K562 (cell line): ENCODE measurements at regions not wholly inside any gene's neighbourhood (a gene's known extent, or its start where the extent isn't known, plus 50 kb on each side); places are given as distances from the start of the nearest gene placed in this dataset.

Source experiments
- ATAC-seq: fragments of 200-7000 bp; cut with Tn5 transposase; 3 replicates; pipeline ENCODE4 v1.9.1; 2020; ENCODE audit warnings: moderate library complexity
- BruUV-seq: library from RNA; stranded (reverse); fragments of 400-500 nt; replicated peaks from 2 replicates; lab custom pipeline; 2021; lab: Mats Ljungman, UMichigan
- CTCF ChIA-PET: fragments of 300-600 bp; formaldehyde crosslinking; extraction: SDS; loops from one replicate; lab custom pipeline; 2021; ENCODE audit warnings: low intra/inter-chr PET ratio; lab: Yijun Ruan, JAX
- POLR2A ChIA-PET: fragments of 300-600, 350-650 bp; sonication (Branson Sonifier 250); formaldehyde crosslinking; extraction: SDS; loops from one replicate; lab custom pipeline; 2021; ENCODE audit warnings: antibody characterized with exemption, inconsistent platforms; lab: Yijun Ruan, JAX
- DNase-seq, 4 experiments: peaks; one replicate each; pipeline versions ENCODE4 v3.0.0 to v3.0.0-alpha.2; 2011 to 2018; ENCODE audit warnings: low spot score in 3 of 4, mixed read lengths in 3 of 4; ENCODE audit errors: extremely low read depth in 1 of 4
- FAIRE-seq: peaks from 2 replicates; lab custom pipeline; 2011; peaks lifted over from hg19 to GRCh38; lab: Jason Lieb, UNC
- H2AFZ ChIP-seq: 2 replicates; pipeline ENCODE4 v1.6.0; 2011; ENCODE audit warnings: low read depth, low read length, control low read depth, inconsistent platforms
- H3K27ac ChIP-seq: fragments of 200-600 bp; 3 replicates; pipeline ENCODE4 v1.8.0; 2011; ENCODE audit warnings: low read depth, mild to moderate bottlenecking, control low read depth, inconsistent platforms, low read length, moderate library complexity, mixed read lengths; ENCODE audit errors: extremely low read depth
- H3K27me3 ChIP-seq, 2 experiments: fragments of 300-600 bp in 1 of 2; 2 replicates in 1 of 2; 3 replicates in 1 of 2; pipeline versions ENCODE4 v1.6.0 to v1.8.0; 2011; ENCODE audit warnings: inconsistent platforms in 2 of 2, low read length in 2 of 2, mild to moderate bottlenecking in 1 of 2, mixed read lengths in 1 of 2, moderate library complexity in 1 of 2; ENCODE audit not compliant: control insufficient read depth in 2 of 2, insufficient read depth in 2 of 2
- H3K36me3 ChIP-seq: fragments of 300-600 bp; 3 replicates; pipeline ENCODE4 v1.8.0; 2011; ENCODE audit warnings: mild to moderate bottlenecking, low read length, inconsistent platforms; ENCODE audit not compliant: control insufficient read depth, insufficient read depth
- H3K4me1 ChIP-seq, 2 experiments: fragments of 200-600 bp in 1 of 2; replicated peaks in 1 of 2; 2 replicates in 1 of 2; 3 replicates in 1 of 2; pipeline versions ENCODE4 v1.5.1 to v1.8.0; 2011; ENCODE audit warnings: inconsistent platforms in 2 of 2, low read length in 2 of 2, mild to moderate bottlenecking in 1 of 2, mixed read lengths in 1 of 2, moderate library complexity in 1 of 2; ENCODE audit not compliant: control insufficient read depth in 2 of 2, insufficient read depth in 2 of 2
- H3K4me2 ChIP-seq: 2 replicates; pipeline ENCODE4 v1.6.1; 2011; ENCODE audit warnings: low read length, control low read depth, inconsistent platforms, mixed read lengths; ENCODE audit not compliant: insufficient read depth
- H3K4me3 ChIP-seq: fragments of 200-600 bp; sonication (generic), shearing (Covaris generic); 2 replicates; pipeline ENCODE4 v1.5.1; 2016; ENCODE audit warnings: control low read depth, inconsistent platforms
- H3K79me2 ChIP-seq: fragments of 200-600 bp; 3 replicates; pipeline ENCODE4 v1.8.0; 2011; ENCODE audit warnings: low read length, inconsistent platforms; ENCODE audit not compliant: control insufficient read depth, insufficient read depth
- H3K9ac ChIP-seq, 2 experiments: 2 replicates each; pipeline versions ENCODE4 v1.6.0 to v1.6.1; 2011; ENCODE audit warnings: low read depth in 2 of 2, low read length in 2 of 2, control low read depth in 1 of 2, inconsistent platforms in 1 of 2, mild to moderate bottlenecking in 1 of 2, mixed read lengths in 1 of 2; ENCODE audit not compliant: insufficient read depth in 1 of 2
- H3K9me1 ChIP-seq: one replicate; pipeline ENCODE4 v1.6.0; 2011; ENCODE audit warnings: inconsistent platforms, mild to moderate bottlenecking, low read length, moderate library complexity; ENCODE audit not compliant: control insufficient read depth, insufficient read depth
- H3K9me3 ChIP-seq: replicated peaks from 2 replicates; pipeline ENCODE4 v1.5.1; 2011; ENCODE audit warnings: low read depth, low read length, inconsistent platforms; ENCODE audit not compliant: control insufficient read depth, insufficient read depth
- H4K20me1 ChIP-seq: replicated peaks from 2 replicates; pipeline ENCODE4 v1.6.1; 2011; ENCODE audit warnings: low read length, inconsistent platforms, mixed read lengths; ENCODE audit not compliant: control insufficient read depth, insufficient read depth
- ARHGAP35 ChIP-seq: fragments of 450-650 bp; IDR thresholded peaks from 2 replicates; pipeline ENCODE4 v1.6.1; 2018; ENCODE audit not compliant: partially characterized antibody
- BMI1 ChIP-seq: fragments of 150-350 bp; IDR thresholded peaks from 2 replicates; pipeline ENCODE4 v1.6.1; 2014; ENCODE audit warnings: low read length
- CEBPG ChIP-seq, 3 experiments: fragments of 200-800 bp in 1 of 3; sonication (Bioruptor generic) in 1 of 3; sonication (generic) in 1 of 3; formaldehyde crosslinking in 1 of 3; IDR thresholded peaks in 2 of 3; conservative IDR thresholded peaks in 1 of 3; 2 replicates each; pipeline versions ENCODE4 v1.6.1 to v1.8.0; 2016 to 2022; ENCODE audit warnings: missing compliant biosample characterization in 2 of 3, missing genetic modification characterization in 2 of 3, mild to moderate bottlenecking in 1 of 3, missing genetic modification reagents in 1 of 3
- EP400 ChIP-seq: fragments of 450-650 bp; IDR thresholded peaks from 2 replicates; pipeline ENCODE4 v1.6.1; 2017; ENCODE audit warnings: antibody characterized with exemption, mild to moderate bottlenecking, moderate library complexity
- FUS ChIP-seq: fragments of 200-400 bp; formaldehyde crosslinking; optimal IDR thresholded peaks from 2 replicates; pipeline ENCODE3; 2017; ENCODE audit warnings: low read depth, low read length
- MYBL2 ChIP-seq, 2 experiments: fragments of 450-650 bp in 1 of 2; sonication (generic) in 1 of 2; formaldehyde crosslinking in 1 of 2; IDR thresholded peaks; 2 replicates each; pipeline versions ENCODE4 v1.6.1 to v1.8.1; 2017 to 2022; ENCODE audit warnings: borderline replicate concordance in 1 of 2, inconsistent platforms in 1 of 2, low read depth in 1 of 2, mild to moderate bottlenecking in 1 of 2, missing genetic modification reagents in 1 of 2, moderate library complexity in 1 of 2
- NEUROD1 ChIP-seq: fragments of 150-350 bp; IDR thresholded peaks from 2 replicates; pipeline ENCODE4 v1.6.1; 2014; ENCODE audit warnings: borderline replicate concordance, low read length, low read depth; ENCODE audit not compliant: partially characterized antibody
- POLR2AphosphoS5 ChIP-seq: IDR thresholded peaks from 2 replicates; pipeline ENCODE4 v1.6.1; 2011; ENCODE audit warnings: mild to moderate bottlenecking, low read depth, low read length, moderate library complexity; ENCODE audit not compliant: control insufficient read depth, insufficient read depth
- ZNF76 ChIP-seq: fragments of 250-450 bp; sonication (Bioruptor Pico); IDR thresholded peaks from 2 replicates; pipeline ENCODE4 v1.4.0; 2020; ENCODE audit warnings: mild to moderate bottlenecking, moderate library complexity, borderline replicate concordance
- ZNF764 ChIP-seq: fragments of 250-450 bp; sonication (Bioruptor Pico); IDR thresholded peaks from 2 replicates; pipeline ENCODE4 v1.4.0; 2020; ENCODE audit warnings: low read depth, mild to moderate bottlenecking, moderate library complexity
- WGBS: fragments of 100-300 bp; shearing (Covaris generic); methylation state at CpG from one replicate; pipeline ENCODE4 v1.1.6; 2016; ENCODE audit warnings: low coverage, mixed read lengths; ENCODE audit not compliant: insufficient coverage; ENCODE audit errors: missing lambda C conversion rate; 5-methylcytosine and 5-hydroxymethylcytosine counted together
- in situ Hi-C: fragments of 300-500 bp; cut with MboI; formaldehyde crosslinking; loops from 4 replicates; pipeline ENCODE4 v1.15.0; 2018; ENCODE audit warnings: inconsistent platforms, mixed read lengths
- intact Hi-C: fragments of 100-400 bp; cut with micrococcal nuclease; formaldehyde crosslinking; loops from 2 replicates; pipeline ENCODE4 v1.14.2; 2022
- TF ChIP-seq, protein P1 (sequence below): sonication (generic); formaldehyde crosslinking; IDR thresholded peaks from 2 replicates; pipeline ENCODE4 v1.8.0; 2022; ENCODE audit warnings: mild to moderate bottlenecking, missing genetic modification reagents, borderline replicate concordance

DNA sequence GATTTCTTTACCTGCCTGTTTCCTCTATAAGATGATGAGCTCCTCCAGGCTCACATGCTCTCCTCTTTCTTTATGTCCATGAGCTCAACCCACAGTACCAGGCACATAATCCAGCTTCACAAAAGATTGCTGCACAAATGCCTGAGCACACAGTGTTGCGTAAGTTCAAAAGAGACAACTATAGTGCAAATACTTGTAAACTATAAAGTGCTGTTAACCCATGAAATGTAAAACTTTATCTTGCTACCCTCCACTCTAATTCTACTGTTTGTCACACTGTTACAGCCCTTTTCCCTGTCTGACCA lies 101.0 kb upstream of the LPP start:
- no peaks in the 10 kb centered on the region for H3K4me1 ChIP-seq
- H3K36me3 ChIP-seq = no peaks in the 10 kb centered on the region
- ATAC-seq (no peak), FAIRE-seq (no peak), DNase-seq (no peak)
- no peak overlapping the region for H3K4me3 ChIP-seq
- H3K9me1 ChIP-seq = no peaks in the 10 kb centered on the region
- TF ChIP-seq CEBPG (CRISPR knock-in tag; IDR thresholded peaks at IDR 0.05) (no peak), CEBPG (tag; conservative IDR thresholded peaks at IDR 0.05 in 1 of 2, IDR thresholded peaks at IDR 0.05 in 1 of 2) (0 out of 4 replicates have a peak, but pooled peaks of 1 of the 2 experiments have one; percentile 6), ZNF764 (no peak)
- no peaks in the 10 kb centered on the region for H3K79me2 ChIP-seq
- H3K27me3 ChIP-seq = peaks cover 0 to 6% of the 10 kb centered on the region in 2 experiments; a peak in 2 of 5 replicates
- in situ Hi-C loops (no loop called here), intact Hi-C loops (no loop called here)
- ChIA-PET CTCF (no interaction called here), POLR2A (no interaction called here)
- no peak overlapping the region for H3K4me2 ChIP-seq
- WGBS = 0% methylated on average over 1 of the region's 1 CpG
- no peak overlapping the region for H3K27ac ChIP-seq
- no TSS peak for BruUV-seq
- no peak overlapping the region for H2AFZ ChIP-seq
- H3K9me3 ChIP-seq = no peaks in the 10 kb centered on the region
- H4K20me1 ChIP-seq = no peaks in the 10 kb centered on the region
- no peak overlapping the region for H3K9ac ChIP-seq

DNA sequence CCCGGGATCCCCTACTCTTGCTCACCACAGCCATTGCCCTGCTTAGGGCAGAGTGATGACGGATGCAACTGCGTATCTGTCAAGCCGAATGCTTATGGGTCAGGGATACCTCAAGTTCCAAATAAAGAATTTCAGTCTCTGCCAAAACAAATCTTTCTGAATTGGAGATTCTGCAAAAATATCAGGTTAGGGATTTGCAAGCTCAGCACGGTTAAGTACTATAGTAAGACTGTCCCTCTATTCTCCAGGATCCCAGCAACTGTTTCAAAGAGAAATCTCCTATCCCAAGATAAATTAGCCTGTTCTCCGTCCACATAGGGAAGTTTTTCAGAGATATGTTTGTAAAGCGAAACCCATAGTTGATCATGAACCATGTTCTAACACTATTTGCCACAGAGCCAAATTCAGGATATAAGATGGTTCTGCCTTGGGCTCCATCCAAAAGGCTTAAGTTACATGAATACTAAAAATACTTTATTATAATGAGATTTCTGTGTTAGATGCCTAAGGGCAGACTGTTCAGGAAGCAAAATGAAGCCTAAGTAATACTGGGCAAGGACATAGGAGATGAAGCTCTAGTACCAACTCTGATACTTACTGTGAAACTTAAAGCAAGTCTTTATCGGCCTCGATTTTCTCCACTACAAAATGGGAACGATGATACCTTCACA lies 100.1 kb upstream of the LPP start:
- CTCF ChIA-PET = no interaction called here
- H3K4me2 ChIP-seq = no peak overlapping the region
- FAIRE-seq (no peak), DNase-seq (no peak)
- no peak overlapping the region for H2AFZ ChIP-seq
- H3K36me3 ChIP-seq = no peaks in the 10 kb centered on the region
- TF ChIP-seq FUS (no peak), NEUROD1 (no peak), POLR2AphosphoS5 (no peak), MYBL2 (IDR thresholded peaks at IDR 0.05; ENCODE audit: low read depth) (no peak), MYBL2 (CRISPR knock-in tag; IDR thresholded peaks at IDR 0.05; ENCODE audit: borderline replicate concordance) (no peak), EP400 (no peak), BMI1 (no peak), ZNF76 (CRISPR knock-in tag) (no peak), ARHGAP35 (no peak)
- TF ChIP-seq, protein P1, sequence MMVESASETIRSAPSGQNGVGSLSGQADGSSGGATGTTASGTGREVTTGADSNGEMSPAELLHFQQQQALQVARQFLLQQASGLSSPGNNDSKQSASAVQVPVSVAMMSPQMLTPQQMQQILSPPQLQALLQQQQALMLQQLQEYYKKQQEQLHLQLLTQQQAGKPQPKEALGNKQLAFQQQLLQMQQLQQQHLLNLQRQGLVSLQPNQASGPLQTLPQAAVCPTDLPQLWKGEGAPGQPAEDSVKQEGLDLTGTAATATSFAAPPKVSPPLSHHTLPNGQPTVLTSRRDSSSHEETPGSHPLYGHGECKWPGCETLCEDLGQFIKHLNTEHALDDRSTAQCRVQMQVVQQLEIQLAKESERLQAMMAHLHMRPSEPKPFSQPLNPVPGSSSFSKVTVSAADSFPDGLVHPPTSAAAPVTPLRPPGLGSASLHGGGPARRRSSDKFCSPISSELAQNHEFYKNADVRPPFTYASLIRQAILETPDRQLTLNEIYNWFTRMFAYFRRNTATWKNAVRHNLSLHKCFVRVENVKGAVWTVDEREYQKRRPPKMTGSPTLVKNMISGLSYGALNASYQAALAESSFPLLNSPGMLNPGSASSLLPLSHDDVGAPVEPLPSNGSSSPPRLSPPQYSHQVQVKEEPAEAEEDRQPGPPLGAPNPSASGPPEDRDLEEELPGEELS (CRISPR knock-in tag) = no peak
- TF ChIP-seq, all 486 proteins: peak for 0
- H3K4me3 ChIP-seq = no peak overlapping the region
- H4K20me1 ChIP-seq = no peaks in the 10 kb centered on the region
- H3K9me3 ChIP-seq = no peaks in the 10 kb centered on the region
- under 1% methylated on average over 9 of the region's 10 CpGs for WGBS
- intact Hi-C loops (no loop called here), in situ Hi-C loops (no loop called here)
- no peak overlapping the region for H3K9ac ChIP-seq
- no peaks in the 10 kb centered on the region for H3K4me1 ChIP-seq
- peaks cover 0 to 6% of the 10 kb centered on the region in 2 experiments; a peak in 2 of 5 replicates for H3K27me3 ChIP-seq
- H3K79me2 ChIP-seq = no peaks in the 10 kb centered on the region
- H3K27ac ChIP-seq = no peak overlapping the region
- POLR2A ChIA-PET = no interaction called here
- no TSS peak for BruUV-seq
- no peak for ATAC-seq
- H3K9me1 ChIP-seq = no peaks in the 10 kb centered on the region
